Ascending aorta (tissue), 2 donors: ENCODE measurements at regions not wholly inside any gene's neighbourhood (a gene's known extent, or its start where the extent isn't known, plus 50 kb on each side); places are given as distances from the start of the nearest gene placed in this dataset.

ENCODE experiments used
- DNase-seq, 2 donors: peaks; one replicate each; pipeline ENCODE4 v3.0.0-alpha.2; 2019; ENCODE audit warnings: low spot score in 2 of 2
- H3K27ac ChIP-seq, 2 donors: fragments of 200-600 bp; sonication (generic); one replicate each; pipeline ENCODE4 v1.5.1; 2016 to 2017; ENCODE audit warnings: mild to moderate bottlenecking in 1 of 2
- H3K27me3 ChIP-seq: fragments of 200-600 bp; sonication (generic); one replicate; pipeline ENCODE4 v1.5.1; 2017
- H3K36me3 ChIP-seq, 2 donors: fragments of 200-600 bp; sonication (generic); one replicate each; pipeline ENCODE4 v1.5.1; 2016
- H3K4me1 ChIP-seq, 2 donors: fragments of 200-600 bp; sonication (generic); one replicate each; pipeline ENCODE4 v1.5.1; 2016 to 2017; ENCODE audit warnings: mild to moderate bottlenecking in 1 of 2
- H3K4me3 ChIP-seq, 2 donors: fragments of 200-600 bp; sonication (generic); one replicate each; pipeline ENCODE4 v1.5.1; 2016 to 2017; ENCODE audit warnings: mild to moderate bottlenecking in 1 of 2
- H3K9me3 ChIP-seq, 2 donors: fragments of 200-600 bp; sonication (generic); one replicate each; pipeline ENCODE4 v1.5.1; 2016
- CTCF ChIP-seq, 3 experiments: fragments of 200-600 bp in 2 of 3; fragments of 450-650 bp in 1 of 3; sonication (generic) in 2 of 3; IDR thresholded peaks; one replicate each; pipeline ENCODE4 v1.5.1; 2016 to 2019; ENCODE audit warnings: antibody characterized with exemption in 3 of 3, mild to moderate bottlenecking in 1 of 3, moderate library complexity in 1 of 3
- intact Hi-C: fragments of 100-400 bp; cut with DNase I; formaldehyde crosslinking; loops from one replicate; pipeline ENCODE4 v1.15.1; 2023

- H3K27ac ChIP-seq: no peak overlapping the region
- no peaks in the 10 kb centered on the region for H3K36me3 ChIP-seq
- H3K4me1 ChIP-seq: peaks cover 0 to 3% of the 10 kb centered on the region in 2 donors
- no peak overlapping the region for H3K4me3 ChIP-seq
- no peak for DNase-seq
- intact Hi-C loops: no loop called here
- TF ChIP-seq CTCF (IDR thresholded peaks at IDR 0.05): no peak
- H3K27me3 ChIP-seq: no peaks in the 10 kb centered on the region
- no peaks in the 10 kb centered on the region for H3K9me3 ChIP-seq
Observed at GRCh38 chr13:109630271-109630670, 156.1 kb downstream of the IRS2 start.

- no peak for DNase-seq
- intact Hi-C loops: no loop called here
- Histone ChIP-seq H3K4me3 (no peak overlapping the region), H3K27me3 (no peaks in the 10 kb centered on the region), H3K27ac (no peak overlapping the region), H3K4me1 (peaks cover 0 to 3% of the 10 kb centered on the region in 2 donors), H3K36me3 (no peaks in the 10 kb centered on the region), H3K9me3 (no peaks in the 10 kb centered on the region)
- TF ChIP-seq CTCF (IDR thresholded peaks at IDR 0.05): no peak
Observed at GRCh38 chr13:109629737-109630136, 156.6 kb downstream of the IRS2 start.

GRCh38 chr13:109628251-109628699, 158.1 kb downstream of the IRS2 start:
- no peak for DNase-seq
- intact Hi-C loops: no loop called here
- TF ChIP-seq CTCF (IDR thresholded peaks at IDR 0.05): no peak
- Histone ChIP-seq H3K27me3 (no peaks in the 10 kb centered on the region), H3K27ac (peak overlapping the region; percentile 23 to 57), H3K9me3 (no peaks in the 10 kb centered on the region), H3K4me1 (peaks cover 0 to 3% of the 10 kb centered on the region in 2 donors), H3K4me3 (no peak overlapping the region), H3K36me3 (no peaks in the 10 kb centered on the region)

- H3K27ac ChIP-seq: peak overlapping the region; percentile 23 to 57
- peaks cover 0 to 3% of the 10 kb centered on the region in 2 donors for H3K4me1 ChIP-seq
- no peak overlapping the region for H3K4me3 ChIP-seq
- TF ChIP-seq CTCF (IDR thresholded peaks at IDR 0.05): no peak
- intact Hi-C loops: no loop called here
- no peak for DNase-seq
- H3K27me3 ChIP-seq: no peaks in the 10 kb centered on the region
- H3K36me3 ChIP-seq: no peaks in the 10 kb centered on the region
- H3K9me3 ChIP-seq: no peaks in the 10 kb centered on the region
Observed at GRCh38 chr13:109627649-109628048, 158.7 kb downstream of the IRS2 start.

- no peak for TF ChIP-seq CTCF (IDR thresholded peaks at IDR 0.05)
- Histone ChIP-seq H3K4me3 (no peak overlapping the region), H3K27me3 (no peaks in the 10 kb centered on the region), H3K36me3 (no peaks in the 10 kb centered on the region), H3K27ac (no peak overlapping the region), H3K9me3 (no peaks in the 10 kb centered on the region), H3K4me1 (peaks cover 0 to 3% of the 10 kb centered on the region in 2 donors)
- DNase-seq: no peak
- intact Hi-C loops: no loop called here
Observed at GRCh38 chr13:109626386-109627171, 159.8 kb downstream of the IRS2 start.
